ENCODE measurements at regions not wholly inside any gene's neighbourhood (a gene's known extent, or its start where the extent isn't known, plus 50 kb on each side); places are given as distances from the start of the nearest gene placed in this dataset.

GRCh38 chrY:19356735-19357134 is 387.8 kb downstream of the KDM5D start:
- TF ChIP-seq EGR1 (IDR thresholded peaks at IDR 0.05; ENCODE audit: low read depth): no peak
- TF ChIP-seq TCF7L2 (IDR thresholded peaks at IDR 0.05; ENCODE audit: borderline replicate concordance, extremely low read depth, insufficient read depth, insufficient read length): no peak
- TF ChIP-seq SIN3A (IDR thresholded peaks at IDR 0.05; ENCODE audit: low read depth): no peak
- TF ChIP-seq, protein P1, sequence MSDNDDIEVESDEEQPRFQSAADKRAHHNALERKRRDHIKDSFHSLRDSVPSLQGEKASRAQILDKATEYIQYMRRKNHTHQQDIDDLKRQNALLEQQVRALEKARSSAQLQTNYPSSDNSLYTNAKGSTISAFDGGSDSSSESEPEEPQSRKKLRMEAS (IDR thresholded peaks at IDR 0.05): no peak
- no peak for TF ChIP-seq POLR2AphosphoS5 (IDR thresholded peaks at IDR 0.05; ENCODE audit: low read depth, low read length)
- no peak for TF ChIP-seq FOSL1 (IDR thresholded peaks at IDR 0.05; ENCODE audit: low read depth)
- Histone ChIP-seq H3K4me2 (ENCODE audit: low read length) (no peak overlapping the region), H3K9me3 (ENCODE audit: control insufficient read depth in 1 of 2, insufficient read depth in 1 of 2, low read depth in 1 of 2, low read length in 2 of 2) (no peaks in the 10 kb centered on the region), H2AFZ (ENCODE audit: low read depth, low read length, poor library complexity, severe bottlenecking) (no peak overlapping the region), H3K79me2 (ENCODE audit: insufficient read depth, low read length) (no peaks in the 10 kb centered on the region), H4K20me1 (ENCODE audit: insufficient read depth) (no peaks in the 10 kb centered on the region), H3K4me1 (ENCODE audit: control insufficient read depth in 1 of 2, insufficient read depth in 2 of 2, low read length in 2 of 2) (no peaks in the 10 kb centered on the region), H3K27me3 (ENCODE audit: insufficient read depth, low read length) (no peaks in the 10 kb centered on the region), H3K9me2 (ENCODE audit: insufficient read depth) (no peaks in the 10 kb centered on the region), H3K9ac (ENCODE audit: low read length) (no peak overlapping the region), H3K36me3 (ENCODE audit: control insufficient read depth in 1 of 2, insufficient read depth in 2 of 2, low read length in 2 of 2) (no peaks in the 10 kb centered on the region), H3K4me3 (replicated peaks in 1 of 2; ENCODE audit: low read depth in 1 of 2, low read length in 2 of 2) (no peak overlapping the region), H3K27ac (ENCODE audit: low read depth, low read length) (no peak overlapping the region)
- ChIA-PET CTCF (no interaction called here), POLR2A (no interaction called here), RAD21 (ENCODE audit: low non-redundant PET in 1 of 2, low total read pairs in 2 of 2, uncharacterized antibody in 2 of 2, unreplicated experiment in 2 of 2) (no interaction called here)
- intact Hi-C loops (cut with micrococcal nuclease): no loop called here
- no peak for DNase-seq (ENCODE audit: low read depth, low spot score)
- no peak for ATAC-seq
- BruUV-seq (replicated peaks): no TSS peak

DNA sequence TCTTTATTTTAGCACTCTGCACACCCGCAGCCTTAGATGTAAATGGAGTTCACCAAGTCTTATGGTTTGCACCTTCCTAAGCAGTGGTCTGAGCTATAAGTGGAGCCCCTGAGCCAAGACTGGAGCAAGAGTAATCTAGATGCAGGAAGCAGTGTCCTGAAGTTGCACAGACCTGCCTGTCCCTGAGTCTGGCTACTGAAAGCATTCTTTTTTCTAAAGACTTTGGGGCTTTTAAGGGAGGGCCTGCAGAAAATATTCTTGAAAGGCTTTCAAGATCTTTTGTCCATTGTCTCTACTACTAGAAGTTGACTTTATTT is 389.7 kb downstream of the KDM5D start:
- Histone ChIP-seq H3K4me2 (ENCODE audit: low read length) (no peak overlapping the region), H3K27me3 (ENCODE audit: insufficient read depth, low read length) (no peaks in the 10 kb centered on the region), H3K27ac (ENCODE audit: low read depth, low read length) (no peak overlapping the region), H3K9me2 (ENCODE audit: insufficient read depth) (no peaks in the 10 kb centered on the region), H3K9ac (ENCODE audit: low read length) (no peak overlapping the region), H3K79me2 (ENCODE audit: insufficient read depth, low read length) (no peaks in the 10 kb centered on the region), H3K36me3 (ENCODE audit: control insufficient read depth in 1 of 2, insufficient read depth in 2 of 2, low read length in 2 of 2) (no peaks in the 10 kb centered on the region), H3K4me3 (replicated peaks in 1 of 2; ENCODE audit: low read depth in 1 of 2, low read length in 2 of 2) (no peak overlapping the region), H4K20me1 (ENCODE audit: insufficient read depth) (no peaks in the 10 kb centered on the region), H3K9me3 (ENCODE audit: control insufficient read depth in 1 of 2, insufficient read depth in 1 of 2, low read depth in 1 of 2, low read length in 2 of 2) (no peaks in the 10 kb centered on the region), H3K4me1 (ENCODE audit: control insufficient read depth in 1 of 2, insufficient read depth in 2 of 2, low read length in 2 of 2) (no peaks in the 10 kb centered on the region), H2AFZ (ENCODE audit: low read depth, low read length, poor library complexity, severe bottlenecking) (no peak overlapping the region)
- ChIA-PET POLR2A (no interaction called here), RAD21 (ENCODE audit: low non-redundant PET in 1 of 2, low total read pairs in 2 of 2, uncharacterized antibody in 2 of 2, unreplicated experiment in 2 of 2) (no interaction called here), CTCF (no interaction called here)
- no TSS peak for BruUV-seq (replicated peaks)
- intact Hi-C loops (cut with micrococcal nuclease): no loop called here
- ATAC-seq: no peak
- no peak for DNase-seq (ENCODE audit: low read depth, low spot score)
- TF ChIP-seq ZBTB33 (IDR thresholded peaks at IDR 0.05; ENCODE audit: extremely low read depth, insufficient replicate concordance, low read length) (no peak), CEBPB (IDR thresholded peaks at IDR 0.05; ENCODE audit: low read depth) (no peak), YY1 (IDR thresholded peaks at IDR 0.05; ENCODE audit: extremely low read depth, insufficient replicate concordance, low read depth, low read length) (no peak), RAD21 (IDR thresholded peaks at IDR 0.05; ENCODE audit: low read depth) (no peak), TCF7L2 (IDR thresholded peaks at IDR 0.05; ENCODE audit: borderline replicate concordance, extremely low read depth, insufficient read depth, insufficient read length) (no peak), CTCF (IDR thresholded peaks at IDR 0.05 in 2 of 3, conservative IDR thresholded peaks at IDR 0.05 in 1 of 3; ENCODE audit: borderline replicate concordance in 1 of 3, insufficient read depth in 1 of 3, low read depth in 2 of 3, low read length in 2 of 3) (no peak), REST (IDR thresholded peaks at IDR 0.05; ENCODE audit: low read depth) (no peak), ZFX (IDR thresholded peaks at IDR 0.05) (no peak), EGR1 (IDR thresholded peaks at IDR 0.05; ENCODE audit: low read depth) (no peak), SIN3A (IDR thresholded peaks at IDR 0.05; ENCODE audit: low read depth) (no peak)
